COLO668 (cell line): ENCODE measurements at regions not wholly inside any gene's neighbourhood (a gene's known extent, or its start where the extent isn't known, plus 50 kb on each side); places are given as distances from the start of the nearest gene placed in this dataset.

ENCODE experiments used
- DNase-seq: peaks from one replicate; lab custom pipeline; 2025; ENCODE audit not compliant: unreplicated experiment; lab: John Stamatoyannopoulos, UW

- no peak for DNase-seq
These were observed 61.7 kb downstream of the KCNJ2 start for GRCh38 chr17:70230850-70231640.

GRCh38 chr17:70232466-70232865 is 63.1 kb downstream of the KCNJ2 start:
- no peak for DNase-seq

- no peak for DNase-seq
These were observed 65.9 kb downstream of the KCNJ2 start for GRCh38 chr17:70235252-70235651.

GRCh38 chr17:70238228-70238627 is 68.9 kb downstream of the KCNJ2 start:
- no peak for DNase-seq

GRCh38 chr17:70238646-70239045 is 69.3 kb downstream of the KCNJ2 start:
- no peak for DNase-seq

GRCh38 chr17:70239391-70239826 is 70.1 kb downstream of the KCNJ2 start:
- DNase-seq = no peak

GRCh38 chr17:70241071-70241470 is 71.7 kb downstream of the KCNJ2 start:
- DNase-seq = no peak

GRCh38 chr17:70242781-70243437 is 73.6 kb downstream of the KCNJ2 start:
- no peak for DNase-seq

GRCh38 chr17:70251706-70252105 is 82.4 kb downstream of the KCNJ2 start:
- no peak for DNase-seq

GRCh38 chr17:70254735-70255460 is 85.6 kb downstream of the KCNJ2 start:
- no peak for DNase-seq

GRCh38 chr17:70256751-70257150 is 87.4 kb downstream of the KCNJ2 start:
- no peak for DNase-seq

GRCh38 chr17:70258465-70258864 is 89.1 kb downstream of the KCNJ2 start:
- no peak for DNase-seq

GRCh38 chr17:70259400-70259799 is 90.1 kb downstream of the KCNJ2 start:
- no peak for DNase-seq

GRCh38 chr17:70261170-70261569 is 91.8 kb downstream of the KCNJ2 start:
- DNase-seq = no peak

GRCh38 chr17:70265471-70265870 is 96.1 kb downstream of the KCNJ2 start:
- DNase-seq = no peak

GRCh38 chr17:70266394-70266793 is 97.1 kb downstream of the KCNJ2 start:
- DNase-seq = no peak

GRCh38 chr17:70268383-70268782 is 99.1 kb downstream of the KCNJ2 start:
- DNase-seq = no peak

GRCh38 chr17:70270554-70270953 is 101.2 kb downstream of the KCNJ2 start:
- no peak for DNase-seq

- DNase-seq = no peak
These were observed 101.9 kb downstream of the KCNJ2 start for GRCh38 chr17:70271200-70271599.

- DNase-seq = no peak
These were observed 102.3 kb downstream of the KCNJ2 start for GRCh38 chr17:70271672-70272071.

GRCh38 chr17:70274255-70274654 is 104.9 kb downstream of the KCNJ2 start:
- DNase-seq = no peak

GRCh38 chr17:70276906-70277305 is 107.6 kb downstream of the KCNJ2 start:
- DNase-seq = no peak
